Colonic mucosa (tissue), 4 donors: ENCODE measurements at regions not wholly inside any gene's neighbourhood (a gene's known extent, or its start where the extent isn't known, plus 50 kb on each side); places are given as distances from the start of the nearest gene placed in this dataset.

ENCODE experiments used
- DNase-seq: peaks from one replicate; pipeline ENCODE4 v3.0.0-alpha.2; 2020
- H3K27ac ChIP-seq: fragments of 200-600 bp; one replicate; pipeline ENCODE4 v1.8.0; 2021
- H3K27me3 ChIP-seq: fragments of 200-600 bp; one replicate; pipeline ENCODE4 v1.8.0; 2021
- H3K36me3 ChIP-seq: fragments of 200-600 bp; one replicate; pipeline ENCODE4 v1.8.0; 2021
- H3K4me1 ChIP-seq: fragments of 200-600 bp; one replicate; pipeline ENCODE4 v1.8.0; 2021; ENCODE audit warnings: mild to moderate bottlenecking
- H3K4me3 ChIP-seq: fragments of 200-600 bp; one replicate; pipeline ENCODE4 v1.8.0; 2021
- H3K9ac ChIP-seq, 2 donors: one replicate each; pipeline ENCODE4 v1.7.0; 2013; ENCODE audit warnings: control low read depth in 2 of 2, low read depth in 2 of 2, low read length in 2 of 2
- H3K9me3 ChIP-seq: fragments of 200-600 bp; one replicate; pipeline ENCODE4 v1.8.0; 2021
- intact Hi-C: fragments of 100-400 bp; cut with DNase I; formaldehyde crosslinking; loops from one replicate; pipeline ENCODE4 v1.14.1; 2022
- TF ChIP-seq, protein P1 (sequence below): fragments of 200-600 bp; IDR thresholded peaks from one replicate; pipeline ENCODE4 v1.8.0; 2022; ENCODE audit warnings: antibody characterized with exemption, mild to moderate bottlenecking
- donor health status: healthy.
- donor health status: DM: no; HTN: no; CAD: no.
- donor health status: DM: no; HTN: no; CAD: no.

DNA sequence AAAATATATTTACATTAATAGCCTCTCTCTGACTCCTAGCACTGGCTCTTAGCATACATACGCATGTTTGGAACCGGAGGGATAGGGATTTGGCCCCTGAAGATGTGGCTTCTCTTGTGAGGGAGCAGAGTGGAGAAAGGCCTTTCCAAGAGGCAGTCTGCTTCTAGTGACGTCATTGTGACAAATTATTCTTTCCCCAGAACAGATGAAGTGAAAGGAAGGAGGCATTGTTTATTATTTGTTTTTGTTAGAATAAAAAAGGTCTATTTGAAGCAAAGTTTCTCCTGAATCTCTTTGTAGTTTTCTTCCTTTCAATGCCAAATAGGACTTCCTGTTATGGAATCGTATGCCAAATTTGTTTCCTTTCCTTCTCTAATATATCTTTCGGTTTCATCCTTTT, 361.6 kb downstream of the ICE1 start:
- intact Hi-C loops, result no loop called here
- no peak for DNase-seq
- H3K9ac ChIP-seq, result no peak overlapping the region
- H3K27me3 ChIP-seq, result no peaks in the 10 kb centered on the region
- no peak overlapping the region for H3K4me3 ChIP-seq
- H3K27ac ChIP-seq, result no peak overlapping the region
- H3K36me3 ChIP-seq, result no peaks in the 10 kb centered on the region
- no peaks in the 10 kb centered on the region for H3K9me3 ChIP-seq
- H3K4me1 ChIP-seq, result no peaks in the 10 kb centered on the region
- TF ChIP-seq, protein P1, sequence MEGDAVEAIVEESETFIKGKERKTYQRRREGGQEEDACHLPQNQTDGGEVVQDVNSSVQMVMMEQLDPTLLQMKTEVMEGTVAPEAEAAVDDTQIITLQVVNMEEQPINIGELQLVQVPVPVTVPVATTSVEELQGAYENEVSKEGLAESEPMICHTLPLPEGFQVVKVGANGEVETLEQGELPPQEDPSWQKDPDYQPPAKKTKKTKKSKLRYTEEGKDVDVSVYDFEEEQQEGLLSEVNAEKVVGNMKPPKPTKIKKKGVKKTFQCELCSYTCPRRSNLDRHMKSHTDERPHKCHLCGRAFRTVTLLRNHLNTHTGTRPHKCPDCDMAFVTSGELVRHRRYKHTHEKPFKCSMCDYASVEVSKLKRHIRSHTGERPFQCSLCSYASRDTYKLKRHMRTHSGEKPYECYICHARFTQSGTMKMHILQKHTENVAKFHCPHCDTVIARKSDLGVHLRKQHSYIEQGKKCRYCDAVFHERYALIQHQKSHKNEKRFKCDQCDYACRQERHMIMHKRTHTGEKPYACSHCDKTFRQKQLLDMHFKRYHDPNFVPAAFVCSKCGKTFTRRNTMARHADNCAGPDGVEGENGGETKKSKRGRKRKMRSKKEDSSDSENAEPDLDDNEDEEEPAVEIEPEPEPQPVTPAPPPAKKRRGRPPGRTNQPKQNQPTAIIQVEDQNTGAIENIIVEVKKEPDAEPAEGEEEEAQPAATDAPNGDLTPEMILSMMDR, result no peak

DNA sequence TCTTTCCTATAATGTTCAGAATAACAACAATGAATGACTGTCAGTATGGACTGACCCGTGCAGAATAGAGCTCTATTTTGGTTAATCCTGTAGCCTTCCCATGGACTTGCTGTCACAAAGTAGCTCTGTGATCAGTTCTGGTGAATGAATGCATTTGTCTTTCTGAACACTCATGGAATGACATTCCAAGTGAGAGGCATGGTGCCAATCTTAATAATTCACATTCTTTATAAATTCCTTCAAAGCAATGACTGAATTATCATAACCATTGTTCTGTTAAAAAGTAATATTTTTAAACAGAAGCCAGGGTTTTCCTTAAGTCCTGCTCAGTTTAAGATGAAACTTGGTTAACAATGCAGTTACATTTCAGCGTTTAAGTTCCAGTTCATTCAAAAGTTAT, 360.5 kb downstream of the ICE1 start:
- TF ChIP-seq, protein P1, result no peak
- Histone ChIP-seq H3K9ac (no peak overlapping the region), H3K4me3 (no peak overlapping the region), H3K9me3 (no peaks in the 10 kb centered on the region), H3K4me1 (no peaks in the 10 kb centered on the region), H3K27me3 (no peaks in the 10 kb centered on the region), H3K27ac (no peak overlapping the region), H3K36me3 (no peaks in the 10 kb centered on the region)
- intact Hi-C loops, result no loop called here
- no peak for DNase-seq

DNA sequence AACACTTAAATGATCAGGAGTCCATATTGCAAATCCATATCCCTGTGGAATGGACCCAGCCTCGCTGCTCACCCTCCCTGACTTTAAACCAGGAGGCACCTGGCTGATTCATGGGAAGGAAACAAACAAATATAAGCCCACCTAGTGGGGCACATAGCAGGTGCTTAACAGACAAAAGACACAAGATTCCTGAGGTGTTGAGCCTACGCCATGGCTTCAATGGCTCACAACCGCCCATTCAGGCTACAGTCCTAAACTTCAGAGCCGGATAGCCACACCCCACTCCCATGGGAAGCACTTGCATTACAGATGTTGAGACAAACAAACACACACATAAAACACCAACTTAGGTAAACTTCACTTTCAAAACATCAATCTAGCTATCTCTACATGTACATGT, 359.9 kb downstream of the ICE1 start:
- TF ChIP-seq, protein P1, result no peak
- Histone ChIP-seq H3K27me3 (no peaks in the 10 kb centered on the region), H3K27ac (no peak overlapping the region), H3K9me3 (no peaks in the 10 kb centered on the region), H3K4me3 (no peak overlapping the region), H3K9ac (no peak overlapping the region), H3K4me1 (no peaks in the 10 kb centered on the region), H3K36me3 (no peaks in the 10 kb centered on the region)
- intact Hi-C loops, result no loop called here
- DNase-seq, result no peak

DNA sequence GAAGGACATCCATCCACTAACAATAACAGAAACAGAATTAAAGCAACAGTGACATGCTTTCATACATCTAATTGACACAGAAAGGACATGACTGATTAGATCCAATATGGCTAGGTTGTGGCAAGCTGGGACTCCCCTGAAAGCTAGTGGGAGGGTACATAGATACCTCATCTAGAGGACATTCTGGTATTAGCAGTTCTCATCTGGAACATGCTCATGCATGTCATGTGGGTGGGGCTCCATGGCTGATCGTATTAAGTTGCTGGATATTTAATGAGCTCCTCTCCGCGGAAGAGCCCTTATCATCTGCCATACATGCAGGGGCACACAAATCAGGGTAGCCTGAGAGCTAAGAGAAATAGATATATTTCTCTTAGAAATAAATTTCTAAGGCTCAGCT, 358.9 kb downstream of the ICE1 start:
- Histone ChIP-seq H3K4me1 (no peaks in the 10 kb centered on the region), H3K9me3 (no peaks in the 10 kb centered on the region), H3K4me3 (no peak overlapping the region), H3K27me3 (no peaks in the 10 kb centered on the region), H3K36me3 (no peaks in the 10 kb centered on the region), H3K27ac (no peak overlapping the region), H3K9ac (no peak overlapping the region)
- TF ChIP-seq, protein P1, result no peak
- intact Hi-C loops, result no loop called here
- no peak for DNase-seq

DNA sequence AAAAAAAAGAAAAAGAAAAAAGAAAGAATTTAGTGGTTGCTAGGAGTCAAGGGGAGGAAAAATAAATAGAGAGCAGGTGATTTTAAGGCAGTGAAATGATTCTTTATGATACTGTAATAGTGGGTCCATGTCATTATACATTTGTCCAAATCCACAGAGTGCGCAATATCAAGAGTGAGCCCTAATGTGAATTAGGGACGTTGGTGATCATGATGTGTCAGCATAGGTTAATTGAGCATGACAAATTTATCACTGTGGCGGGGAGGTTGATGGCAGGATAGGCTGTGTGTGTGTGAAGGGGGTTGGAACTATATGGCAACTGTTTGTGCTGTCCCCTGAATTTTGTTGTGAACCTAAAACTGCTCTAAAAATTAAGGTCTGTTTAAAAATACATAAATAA, 357.8 kb downstream of the ICE1 start:
- Histone ChIP-seq H3K9ac (no peak overlapping the region), H3K9me3 (no peaks in the 10 kb centered on the region), H3K4me3 (no peak overlapping the region), H3K36me3 (no peaks in the 10 kb centered on the region), H3K4me1 (no peaks in the 10 kb centered on the region), H3K27ac (no peak overlapping the region), H3K27me3 (no peaks in the 10 kb centered on the region)
- TF ChIP-seq, protein P1, result no peak
- no peak for DNase-seq
- intact Hi-C loops, result no loop called here

DNA sequence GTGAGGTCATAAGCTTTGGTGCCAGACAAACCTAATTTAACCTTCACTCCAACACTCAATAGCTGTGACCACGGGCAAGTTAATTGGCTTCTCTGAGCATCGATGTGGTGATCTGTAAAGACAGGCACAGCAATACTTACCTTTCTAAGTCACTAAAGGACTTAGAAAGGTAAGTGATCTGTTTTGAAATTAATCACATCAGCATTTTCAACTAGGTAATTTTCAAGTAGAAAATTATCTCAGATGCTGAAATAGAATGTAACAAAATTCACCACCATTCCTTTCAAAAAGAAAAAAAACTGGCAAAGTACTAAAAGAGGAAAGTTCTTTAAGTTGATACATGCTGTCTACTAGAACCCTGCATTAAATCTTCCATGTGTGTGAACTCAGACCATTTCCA, 354.5 kb downstream of the ICE1 start:
- TF ChIP-seq, protein P1, result no peak
- H3K4me1 ChIP-seq, result no peaks in the 10 kb centered on the region
- H3K9me3 ChIP-seq, result no peaks in the 10 kb centered on the region
- DNase-seq, result no peak
- H3K9ac ChIP-seq, result no peak overlapping the region
- H3K27me3 ChIP-seq, result no peaks in the 10 kb centered on the region
- intact Hi-C loops, result no loop called here
- H3K36me3 ChIP-seq, result no peaks in the 10 kb centered on the region
- no peak overlapping the region for H3K4me3 ChIP-seq
- no peak overlapping the region for H3K27ac ChIP-seq
